ENCODE measurements at regions not wholly inside any gene's neighbourhood (a gene's known extent, or its start where the extent isn't known, plus 50 kb on each side); places are given as distances from the start of the nearest gene placed in this dataset.
"Not testable (repeated sequence)": the region's sequence is repeated elsewhere in the genome, so short reads cannot be mapped to it uniquely, and the experiment has no call there.

DNA sequence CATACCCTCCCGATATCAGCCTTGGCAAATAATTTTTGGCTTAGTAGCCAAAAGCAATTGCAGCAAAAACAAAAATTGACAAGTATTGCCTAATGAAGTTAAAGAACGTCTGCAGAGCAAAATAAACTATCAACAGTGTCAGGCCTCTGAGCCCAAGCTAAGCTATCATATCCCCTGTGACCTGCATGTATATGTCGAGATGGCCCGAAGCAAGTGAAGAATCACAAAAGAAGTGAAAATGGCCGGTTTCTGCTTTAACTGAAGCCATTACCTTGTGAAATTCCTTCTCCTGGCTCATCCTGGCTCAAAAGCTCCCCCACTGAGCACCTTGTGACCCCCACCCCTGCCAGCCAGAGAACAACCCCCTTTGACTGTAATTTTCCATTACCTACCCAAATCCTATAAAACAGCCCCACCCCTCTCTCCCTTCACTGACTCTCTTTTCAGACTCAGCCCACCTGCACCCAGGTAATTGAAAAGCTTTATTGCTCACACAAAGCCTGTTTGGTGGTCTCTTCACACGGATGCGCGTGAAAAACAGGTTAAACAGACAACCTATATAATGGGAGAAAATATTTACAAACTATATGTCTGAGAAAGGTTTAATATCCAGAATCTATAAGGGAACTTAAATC lies 466.3 kb downstream of the PYDC2 start:
- TF ChIP-seq, protein P1, sequence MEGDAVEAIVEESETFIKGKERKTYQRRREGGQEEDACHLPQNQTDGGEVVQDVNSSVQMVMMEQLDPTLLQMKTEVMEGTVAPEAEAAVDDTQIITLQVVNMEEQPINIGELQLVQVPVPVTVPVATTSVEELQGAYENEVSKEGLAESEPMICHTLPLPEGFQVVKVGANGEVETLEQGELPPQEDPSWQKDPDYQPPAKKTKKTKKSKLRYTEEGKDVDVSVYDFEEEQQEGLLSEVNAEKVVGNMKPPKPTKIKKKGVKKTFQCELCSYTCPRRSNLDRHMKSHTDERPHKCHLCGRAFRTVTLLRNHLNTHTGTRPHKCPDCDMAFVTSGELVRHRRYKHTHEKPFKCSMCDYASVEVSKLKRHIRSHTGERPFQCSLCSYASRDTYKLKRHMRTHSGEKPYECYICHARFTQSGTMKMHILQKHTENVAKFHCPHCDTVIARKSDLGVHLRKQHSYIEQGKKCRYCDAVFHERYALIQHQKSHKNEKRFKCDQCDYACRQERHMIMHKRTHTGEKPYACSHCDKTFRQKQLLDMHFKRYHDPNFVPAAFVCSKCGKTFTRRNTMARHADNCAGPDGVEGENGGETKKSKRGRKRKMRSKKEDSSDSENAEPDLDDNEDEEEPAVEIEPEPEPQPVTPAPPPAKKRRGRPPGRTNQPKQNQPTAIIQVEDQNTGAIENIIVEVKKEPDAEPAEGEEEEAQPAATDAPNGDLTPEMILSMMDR (tag by site-specific recombination; IDR thresholded peaks at IDR 0.05): not testable (repeated sequence)
- not testable (repeated sequence) for TF ChIP-seq KLF9 (tag by site-specific recombination; IDR thresholded peaks at IDR 0.05; ENCODE audit: low read depth); ZNF121 (tag by site-specific recombination; IDR thresholded peaks at IDR 0.05); ZBTB1 (tag by site-specific recombination; IDR thresholded peaks at IDR 0.05)
- TF ChIP-seq, protein P2, sequence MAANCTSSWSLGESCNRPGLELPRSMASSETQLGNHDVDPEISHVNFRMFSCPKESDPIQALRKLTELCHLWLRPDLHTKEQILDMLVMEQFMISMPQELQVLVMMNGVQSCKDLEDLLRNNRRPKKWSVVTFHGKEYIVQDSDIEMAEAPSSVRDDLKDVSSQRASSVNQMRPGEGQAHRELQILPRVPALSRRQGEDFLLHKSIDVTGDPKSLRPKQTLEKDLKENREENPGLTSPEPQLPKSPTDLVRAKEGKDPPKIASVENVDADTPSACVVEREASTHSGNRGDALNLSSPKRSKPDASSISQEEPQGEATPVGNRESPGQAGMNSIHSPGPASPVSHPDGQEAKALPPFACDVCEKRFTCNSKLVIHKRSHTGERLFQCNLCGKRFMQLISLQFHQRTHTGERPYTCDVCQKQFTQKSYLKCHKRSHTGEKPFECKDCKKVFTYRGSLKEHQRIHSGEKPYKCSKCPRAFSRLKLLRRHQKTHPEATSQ (tag by site-specific recombination; IDR thresholded peaks at IDR 0.05): not testable (repeated sequence)

All from HEK293 (cell line).